K562 (cell line): ENCODE measurements at regions not wholly inside any gene's neighbourhood (a gene's known extent, or its start where the extent isn't known, plus 50 kb on each side); places are given as distances from the start of the nearest gene placed in this dataset.

ENCODE experiments used
- ATAC-seq: fragments of 200-7000 bp; cut with Tn5 transposase; 3 replicates; pipeline ENCODE4 v1.9.1; 2020; ENCODE audit warnings: moderate library complexity
- BruUV-seq: library from RNA; stranded (reverse); fragments of 400-500 nt; replicated peaks from 2 replicates; lab custom pipeline; 2021; lab: Mats Ljungman, UMichigan
- CTCF ChIA-PET: fragments of 300-600 bp; formaldehyde crosslinking; extraction: SDS; loops from one replicate; lab custom pipeline; 2021; ENCODE audit warnings: low intra/inter-chr PET ratio; lab: Yijun Ruan, JAX
- POLR2A ChIA-PET: fragments of 300-600, 350-650 bp; sonication (Branson Sonifier 250); formaldehyde crosslinking; extraction: SDS; loops from one replicate; lab custom pipeline; 2021; ENCODE audit warnings: antibody characterized with exemption, inconsistent platforms; lab: Yijun Ruan, JAX
- DNase-seq, 4 experiments: peaks; one replicate each; pipeline versions ENCODE4 v3.0.0 to v3.0.0-alpha.2; 2011 to 2018; ENCODE audit warnings: low spot score in 3 of 4, mixed read lengths in 3 of 4; ENCODE audit errors: extremely low read depth in 1 of 4
- FAIRE-seq: peaks from 2 replicates; lab custom pipeline; 2011; peaks lifted over from hg19 to GRCh38; lab: Jason Lieb, UNC
- H2AFZ ChIP-seq: 2 replicates; pipeline ENCODE4 v1.6.0; 2011; ENCODE audit warnings: low read depth, low read length, control low read depth, inconsistent platforms
- H3K27ac ChIP-seq: fragments of 200-600 bp; 3 replicates; pipeline ENCODE4 v1.8.0; 2011; ENCODE audit warnings: low read depth, mild to moderate bottlenecking, control low read depth, inconsistent platforms, low read length, moderate library complexity, mixed read lengths; ENCODE audit errors: extremely low read depth
- H3K27me3 ChIP-seq, 2 experiments: fragments of 300-600 bp in 1 of 2; 2 replicates in 1 of 2; 3 replicates in 1 of 2; pipeline versions ENCODE4 v1.6.0 to v1.8.0; 2011; ENCODE audit warnings: inconsistent platforms in 2 of 2, low read length in 2 of 2, mild to moderate bottlenecking in 1 of 2, mixed read lengths in 1 of 2, moderate library complexity in 1 of 2; ENCODE audit not compliant: control insufficient read depth in 2 of 2, insufficient read depth in 2 of 2
- H3K36me3 ChIP-seq: fragments of 300-600 bp; 3 replicates; pipeline ENCODE4 v1.8.0; 2011; ENCODE audit warnings: mild to moderate bottlenecking, low read length, inconsistent platforms; ENCODE audit not compliant: control insufficient read depth, insufficient read depth
- H3K4me1 ChIP-seq, 2 experiments: fragments of 200-600 bp in 1 of 2; replicated peaks in 1 of 2; 2 replicates in 1 of 2; 3 replicates in 1 of 2; pipeline versions ENCODE4 v1.5.1 to v1.8.0; 2011; ENCODE audit warnings: inconsistent platforms in 2 of 2, low read length in 2 of 2, mild to moderate bottlenecking in 1 of 2, mixed read lengths in 1 of 2, moderate library complexity in 1 of 2; ENCODE audit not compliant: control insufficient read depth in 2 of 2, insufficient read depth in 2 of 2
- H3K4me2 ChIP-seq: 2 replicates; pipeline ENCODE4 v1.6.1; 2011; ENCODE audit warnings: low read length, control low read depth, inconsistent platforms, mixed read lengths; ENCODE audit not compliant: insufficient read depth
- H3K4me3 ChIP-seq: fragments of 200-600 bp; sonication (generic), shearing (Covaris generic); 2 replicates; pipeline ENCODE4 v1.5.1; 2016; ENCODE audit warnings: control low read depth, inconsistent platforms
- H3K79me2 ChIP-seq: fragments of 200-600 bp; 3 replicates; pipeline ENCODE4 v1.8.0; 2011; ENCODE audit warnings: low read length, inconsistent platforms; ENCODE audit not compliant: control insufficient read depth, insufficient read depth
- H3K9ac ChIP-seq, 2 experiments: 2 replicates each; pipeline versions ENCODE4 v1.6.0 to v1.6.1; 2011; ENCODE audit warnings: low read depth in 2 of 2, low read length in 2 of 2, control low read depth in 1 of 2, inconsistent platforms in 1 of 2, mild to moderate bottlenecking in 1 of 2, mixed read lengths in 1 of 2; ENCODE audit not compliant: insufficient read depth in 1 of 2
- H3K9me1 ChIP-seq: one replicate; pipeline ENCODE4 v1.6.0; 2011; ENCODE audit warnings: inconsistent platforms, mild to moderate bottlenecking, low read length, moderate library complexity; ENCODE audit not compliant: control insufficient read depth, insufficient read depth
- H3K9me3 ChIP-seq: replicated peaks from 2 replicates; pipeline ENCODE4 v1.5.1; 2011; ENCODE audit warnings: low read depth, low read length, inconsistent platforms; ENCODE audit not compliant: control insufficient read depth, insufficient read depth
- H4K20me1 ChIP-seq: replicated peaks from 2 replicates; pipeline ENCODE4 v1.6.1; 2011; ENCODE audit warnings: low read length, inconsistent platforms, mixed read lengths; ENCODE audit not compliant: control insufficient read depth, insufficient read depth
- CHCHD3 ChIP-seq: fragments of 250-450 bp; sonication (Bioruptor Pico); IDR thresholded peaks from 2 replicates; pipeline ENCODE4 v2.1.2; 2022; ENCODE audit warnings: mild to moderate bottlenecking
- EHMT2 ChIP-seq: fragments of 450-650 bp; IDR thresholded peaks from 2 replicates; pipeline ENCODE4 v1.6.1; 2018; ENCODE audit warnings: antibody characterized with exemption
- KAT2B ChIP-seq: IDR thresholded peaks from one replicate; pipeline ENCODE4 v1.6.1; 2012; ENCODE audit warnings: low read depth, mild to moderate bottlenecking, control low read depth, inconsistent platforms, low read length, moderate library complexity
- LARP7 ChIP-seq: fragments of 450-650 bp; IDR thresholded peaks from 2 replicates; pipeline ENCODE4 v1.6.1; 2016
- RAD51 ChIP-seq: fragments of 450-650 bp; IDR thresholded peaks from 2 replicates; pipeline ENCODE4 v1.7.1; 2016; ENCODE audit warnings: low read depth, mild to moderate bottlenecking, borderline replicate concordance
- SLC30A9 ChIP-seq: fragments of 250-450 bp; sonication (Bioruptor Pico); IDR thresholded peaks from 2 replicates; pipeline ENCODE4 v1.8.0; 2022; ENCODE audit warnings: mild to moderate bottlenecking, moderate library complexity
- TRIM24 ChIP-seq, 2 experiments: fragments of 450-650 bp; IDR thresholded peaks; 2 replicates each; pipeline ENCODE4 v1.6.1; 2016
- ZNF282 ChIP-seq: sonication (generic); formaldehyde crosslinking; IDR thresholded peaks from 2 replicates; pipeline ENCODE4 v1.8.1; 2023; ENCODE audit warnings: missing genetic modification reagents
- ZNF445 ChIP-seq: fragments of 250-450 bp; sonication (Bioruptor Pico); IDR thresholded peaks from 2 replicates; pipeline ENCODE4 v1.4.0; 2020; ENCODE audit warnings: low read depth, mild to moderate bottlenecking, moderate library complexity
- WGBS: fragments of 100-300 bp; shearing (Covaris generic); methylation state at CpG from one replicate; pipeline ENCODE4 v1.1.6; 2016; ENCODE audit warnings: low coverage, mixed read lengths; ENCODE audit not compliant: insufficient coverage; ENCODE audit errors: missing lambda C conversion rate; 5-methylcytosine and 5-hydroxymethylcytosine counted together
- in situ Hi-C: fragments of 300-500 bp; cut with MboI; formaldehyde crosslinking; loops from 4 replicates; pipeline ENCODE4 v1.15.0; 2018; ENCODE audit warnings: inconsistent platforms, mixed read lengths
- intact Hi-C: fragments of 100-400 bp; cut with micrococcal nuclease; formaldehyde crosslinking; loops from 2 replicates; pipeline ENCODE4 v1.14.2; 2022
- TF ChIP-seq, protein P1 (sequence below): fragments of 450-650 bp; IDR thresholded peaks from 2 replicates; pipeline ENCODE4 v1.6.1; 2017; ENCODE audit warnings: antibody characterized with exemption
- TF ChIP-seq, protein P2 (sequence below): fragments of 250-450 bp; sonication (Bioruptor Pico); IDR thresholded peaks from 2 replicates; pipeline ENCODE4 v1.4.0; 2020; ENCODE audit warnings: borderline replicate concordance
- TF ChIP-seq, protein P3 (sequence below): sonication (generic); formaldehyde crosslinking; IDR thresholded peaks from 2 replicates; pipeline ENCODE4 v1.8.0; 2022; ENCODE audit warnings: mild to moderate bottlenecking, missing genetic modification reagents, borderline replicate concordance

DNA sequence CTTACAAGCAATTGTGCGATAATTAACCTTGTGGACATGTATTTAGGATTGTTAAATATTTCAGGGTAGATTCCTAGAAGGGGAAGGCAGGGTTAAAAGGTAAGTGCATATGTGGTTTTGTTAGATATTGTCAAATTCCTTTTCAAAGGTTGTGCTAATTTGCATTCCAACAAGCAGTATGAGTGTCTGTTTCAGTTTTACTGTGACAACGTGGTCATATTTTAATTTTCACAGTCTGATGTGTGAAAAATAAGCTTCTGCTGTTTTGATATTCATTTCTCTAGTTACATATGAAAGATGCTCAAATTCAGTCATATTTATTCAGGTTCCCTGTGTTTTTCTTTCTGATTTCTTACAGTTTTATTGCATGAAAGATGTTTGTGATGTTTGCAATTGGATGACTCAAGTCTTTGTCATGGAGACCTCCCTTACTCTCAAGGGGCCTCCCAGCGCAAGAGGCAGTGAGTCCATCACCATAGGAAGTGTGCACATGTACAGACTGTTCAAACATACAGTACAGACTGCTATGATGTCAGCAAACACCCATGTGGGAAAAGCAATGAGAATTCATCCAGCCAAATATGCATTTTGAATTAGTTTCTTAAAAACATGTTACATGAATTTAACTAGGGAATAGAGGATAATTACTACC, 310.8 kb downstream of the GALR1 start (continued):
- TF ChIP-seq, protein P1, sequence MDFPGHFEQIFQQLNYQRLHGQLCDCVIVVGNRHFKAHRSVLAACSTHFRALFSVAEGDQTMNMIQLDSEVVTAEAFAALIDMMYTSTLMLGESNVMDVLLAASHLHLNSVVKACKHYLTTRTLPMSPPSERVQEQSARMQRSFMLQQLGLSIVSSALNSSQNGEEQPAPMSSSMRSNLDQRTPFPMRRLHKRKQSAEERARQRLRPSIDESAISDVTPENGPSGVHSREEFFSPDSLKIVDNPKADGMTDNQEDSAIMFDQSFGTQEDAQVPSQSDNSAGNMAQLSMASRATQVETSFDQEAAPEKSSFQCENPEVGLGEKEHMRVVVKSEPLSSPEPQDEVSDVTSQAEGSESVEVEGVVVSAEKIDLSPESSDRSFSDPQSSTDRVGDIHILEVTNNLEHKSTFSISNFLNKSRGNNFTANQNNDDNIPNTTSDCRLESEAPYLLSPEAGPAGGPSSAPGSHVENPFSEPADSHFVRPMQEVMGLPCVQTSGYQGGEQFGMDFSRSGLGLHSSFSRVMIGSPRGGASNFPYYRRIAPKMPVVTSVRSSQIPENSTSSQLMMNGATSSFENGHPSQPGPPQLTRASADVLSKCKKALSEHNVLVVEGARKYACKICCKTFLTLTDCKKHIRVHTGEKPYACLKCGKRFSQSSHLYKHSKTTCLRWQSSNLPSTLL = no peak
- TF ChIP-seq KAT2B = no peak
- TF ChIP-seq RAD51 = no peak
- no peak for TF ChIP-seq LARP7
- no peak for TF ChIP-seq TRIM24 (IDR thresholded peaks at IDR 0.05)

DNA sequence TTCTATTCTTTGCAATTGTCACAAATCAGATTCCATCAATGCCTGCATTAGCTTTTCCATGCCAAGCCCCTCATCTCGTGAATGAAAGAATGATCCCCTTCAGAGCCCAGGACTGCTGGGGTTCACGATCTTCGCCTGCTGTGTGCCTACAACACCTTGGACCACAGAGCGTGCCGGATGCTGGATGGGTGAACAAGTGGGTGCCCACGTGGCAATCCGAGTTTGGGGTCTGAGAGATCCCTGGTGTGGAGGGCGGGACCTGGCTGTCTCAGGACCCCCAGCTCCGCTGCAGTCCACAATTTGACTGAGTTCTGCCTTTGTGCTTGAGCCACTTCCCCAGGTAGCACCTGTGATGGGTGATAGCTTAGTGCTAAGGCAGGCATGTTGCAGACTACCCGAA, 317.0 kb downstream of the GALR1 start:
- intact Hi-C loops (no loop called here), in situ Hi-C loops (no loop called here)
- no peak overlapping the region for H2AFZ ChIP-seq
- no peaks in the 10 kb centered on the region for H3K27me3 ChIP-seq
- POLR2A ChIA-PET = interaction anchor here (0.7 kb wide), 1 partner anchor 1355 kb away, joined by 3 read pairs; no protein-coding TSS in a partner anchor
- H3K4me1 ChIP-seq = no peaks in the 10 kb centered on the region
- no peaks in the 10 kb centered on the region for H4K20me1 ChIP-seq
- no TSS peak for BruUV-seq
- no peaks in the 10 kb centered on the region for H3K79me2 ChIP-seq
- WGBS = 1% methylated on average over 10 of the region's 10 CpGs
- H3K27ac ChIP-seq = no peak overlapping the region
- no peaks in the 10 kb centered on the region for H3K9me1 ChIP-seq
- no peaks in the 10 kb centered on the region for H3K36me3 ChIP-seq
- FAIRE-seq = no peak
- ATAC-seq = no peak
- H3K9ac ChIP-seq = no peak overlapping the region
- no peak for DNase-seq
- H3K9me3 ChIP-seq = no peaks in the 10 kb centered on the region
- CTCF ChIA-PET = no interaction called here
- H3K4me2 ChIP-seq = no peak overlapping the region
- no peak overlapping the region for H3K4me3 ChIP-seq
- TF ChIP-seq ZNF445 (CRISPR knock-in tag) = no peak
- no peak for TF ChIP-seq ZNF282 (CRISPR knock-in tag)
- TF ChIP-seq, protein P2, sequence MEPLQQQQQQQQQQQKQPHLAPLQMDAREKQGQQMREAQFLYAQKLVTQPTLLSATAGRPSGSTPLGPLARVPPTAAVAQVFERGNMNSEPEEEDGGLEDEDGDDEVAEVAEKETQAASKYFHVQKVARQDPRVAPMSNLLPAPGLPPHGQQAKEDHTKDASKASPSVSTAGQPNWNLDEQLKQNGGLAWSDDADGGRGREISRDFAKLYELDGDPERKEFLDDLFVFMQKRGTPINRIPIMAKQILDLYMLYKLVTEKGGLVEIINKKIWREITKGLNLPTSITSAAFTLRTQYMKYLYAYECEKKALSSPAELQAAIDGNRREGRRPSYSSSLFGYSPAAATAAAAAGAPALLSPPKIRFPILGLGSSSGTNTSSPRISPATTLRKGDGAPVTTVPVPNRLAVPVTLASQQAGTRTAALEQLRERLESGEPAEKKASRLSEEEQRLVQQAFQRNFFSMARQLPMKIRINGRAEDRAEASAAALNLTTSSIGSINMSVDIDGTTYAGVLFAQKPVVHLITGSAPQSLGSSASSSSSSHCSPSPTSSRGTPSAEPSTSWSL (CRISPR knock-in tag) = no peak
- TF ChIP-seq, protein P3, sequence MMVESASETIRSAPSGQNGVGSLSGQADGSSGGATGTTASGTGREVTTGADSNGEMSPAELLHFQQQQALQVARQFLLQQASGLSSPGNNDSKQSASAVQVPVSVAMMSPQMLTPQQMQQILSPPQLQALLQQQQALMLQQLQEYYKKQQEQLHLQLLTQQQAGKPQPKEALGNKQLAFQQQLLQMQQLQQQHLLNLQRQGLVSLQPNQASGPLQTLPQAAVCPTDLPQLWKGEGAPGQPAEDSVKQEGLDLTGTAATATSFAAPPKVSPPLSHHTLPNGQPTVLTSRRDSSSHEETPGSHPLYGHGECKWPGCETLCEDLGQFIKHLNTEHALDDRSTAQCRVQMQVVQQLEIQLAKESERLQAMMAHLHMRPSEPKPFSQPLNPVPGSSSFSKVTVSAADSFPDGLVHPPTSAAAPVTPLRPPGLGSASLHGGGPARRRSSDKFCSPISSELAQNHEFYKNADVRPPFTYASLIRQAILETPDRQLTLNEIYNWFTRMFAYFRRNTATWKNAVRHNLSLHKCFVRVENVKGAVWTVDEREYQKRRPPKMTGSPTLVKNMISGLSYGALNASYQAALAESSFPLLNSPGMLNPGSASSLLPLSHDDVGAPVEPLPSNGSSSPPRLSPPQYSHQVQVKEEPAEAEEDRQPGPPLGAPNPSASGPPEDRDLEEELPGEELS (CRISPR knock-in tag) = no peak
- TF ChIP-seq CHCHD3 (CRISPR knock-in tag) = no peak
- no peak for TF ChIP-seq EHMT2
- TF ChIP-seq SLC30A9 (CRISPR knock-in tag) = no peak
